Stimulated activated CD4-positive, alpha-beta T cell treated with anti-CD3 and anti-CD28 coated beads, Interleukin-2, amount 100 ng/mL, for 24 hours (primary cell): ENCODE measurements at regions not wholly inside any gene's neighbourhood (a gene's known extent, or its start where the extent isn't known, plus 50 kb on each side); places are given as distances from the start of the nearest gene placed in this dataset.
A peak's percentile ranks its signal among the peaks of the same experiment; 100 is the strongest.
"Not testable (repeated sequence)": the region's sequence is repeated elsewhere in the genome, so short reads cannot be mapped to it uniquely, and the experiment has no call there.

ENCODE experiments used
- DNase-seq, 2 donors: peaks; one replicate each; pipeline ENCODE4 v3.0.0-alpha.2; 2020

DNA sequence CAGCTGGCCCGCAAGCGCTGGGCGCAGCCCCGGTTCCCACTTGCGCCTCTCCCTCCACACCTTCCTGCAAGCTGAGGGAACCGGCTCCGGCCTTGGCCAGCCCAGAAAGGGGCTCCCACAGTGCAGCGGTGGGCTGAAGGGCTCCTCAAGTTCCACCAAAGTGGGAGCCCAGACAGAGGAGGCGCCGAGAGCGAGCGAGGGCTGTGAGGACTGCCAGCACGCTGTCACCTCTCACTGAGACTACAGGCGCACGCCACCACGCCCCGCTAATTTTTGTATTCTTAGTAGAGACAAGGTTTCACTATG lies 103.3 kb upstream of the KMT2C start:
- not testable (repeated sequence) for DNase-seq

DNA sequence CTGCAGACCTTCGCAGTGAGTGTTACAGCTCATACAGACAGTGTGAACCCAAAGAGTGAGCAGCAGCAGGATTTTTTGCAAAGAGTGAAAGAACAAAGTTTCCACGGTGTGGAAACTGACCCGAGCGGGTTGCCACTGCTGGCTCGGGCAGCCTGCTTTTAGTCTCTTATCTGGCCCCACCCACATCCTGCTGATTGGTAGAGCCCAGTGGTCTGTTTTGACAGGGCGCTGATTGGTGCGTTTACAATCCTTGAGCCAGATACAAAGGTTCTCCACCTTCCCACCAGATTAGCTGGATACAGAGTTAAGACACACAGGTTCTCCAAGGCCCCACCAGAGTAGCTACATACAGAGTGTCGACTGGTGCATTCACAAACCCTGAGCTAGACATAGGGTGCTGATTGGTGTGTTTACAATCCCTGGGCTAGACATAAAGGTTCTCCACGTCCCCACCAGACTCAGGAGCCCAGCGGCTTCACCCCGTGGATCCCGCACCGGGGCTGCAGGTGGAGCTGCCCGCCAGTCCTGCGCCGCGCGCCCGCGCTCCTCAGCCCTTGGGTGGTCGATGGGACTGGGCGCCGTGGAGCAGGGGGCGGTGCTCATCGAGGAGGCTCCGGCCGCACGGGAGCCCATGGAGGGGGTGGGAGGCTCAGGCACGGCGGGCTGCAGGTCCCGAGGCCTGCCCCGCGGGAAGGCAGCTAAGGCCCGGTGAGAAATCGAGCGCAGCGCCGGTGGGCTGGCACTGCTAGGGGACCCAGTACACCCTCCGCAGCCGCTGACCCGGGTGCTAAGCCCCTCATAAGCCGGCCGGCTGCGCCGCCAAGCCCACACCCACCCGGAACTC lies 102.8 kb upstream of the KMT2C start:
- not testable (repeated sequence) for DNase-seq

DNA sequence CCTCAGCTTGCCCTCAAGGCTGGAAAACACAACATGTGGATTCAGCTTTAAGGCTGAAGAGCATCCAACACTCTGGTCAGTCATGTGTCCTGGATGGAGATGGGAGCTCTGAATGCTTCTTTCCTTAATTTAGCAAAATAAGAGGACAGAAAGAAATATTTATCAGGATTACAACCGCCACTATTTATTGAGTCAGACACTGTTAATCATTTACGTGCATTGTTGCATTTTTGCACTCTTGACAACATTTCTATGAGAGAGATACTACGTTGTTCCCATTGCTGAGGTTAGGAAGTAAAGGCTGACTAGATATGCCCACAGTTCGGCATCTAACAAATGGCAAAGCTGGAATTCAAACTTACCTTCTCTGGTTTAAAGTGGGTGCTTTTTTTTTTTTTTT lies 101.8 kb upstream of the KMT2C start:
- DNase-seq, result no peak

DNA sequence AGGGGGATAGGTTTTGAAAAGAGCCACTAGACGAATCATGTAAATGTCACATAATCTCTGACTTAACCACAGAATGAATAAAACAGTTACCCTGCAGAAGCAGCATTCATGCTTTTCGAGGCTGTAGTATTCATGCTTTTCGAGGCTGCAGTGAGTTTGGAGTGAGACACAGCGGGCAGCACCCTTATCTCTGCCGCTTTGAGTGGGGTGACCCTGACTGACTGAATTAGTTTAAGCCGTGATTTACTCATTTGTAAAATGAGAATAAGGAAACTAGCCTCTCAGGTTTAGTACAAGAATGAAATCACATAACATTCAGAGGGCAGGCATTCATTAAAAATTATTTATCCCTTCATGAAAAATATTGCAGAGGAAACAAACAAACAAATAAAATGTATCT lies 92.8 kb upstream of the KMT2C start:
- no peak for DNase-seq

DNA sequence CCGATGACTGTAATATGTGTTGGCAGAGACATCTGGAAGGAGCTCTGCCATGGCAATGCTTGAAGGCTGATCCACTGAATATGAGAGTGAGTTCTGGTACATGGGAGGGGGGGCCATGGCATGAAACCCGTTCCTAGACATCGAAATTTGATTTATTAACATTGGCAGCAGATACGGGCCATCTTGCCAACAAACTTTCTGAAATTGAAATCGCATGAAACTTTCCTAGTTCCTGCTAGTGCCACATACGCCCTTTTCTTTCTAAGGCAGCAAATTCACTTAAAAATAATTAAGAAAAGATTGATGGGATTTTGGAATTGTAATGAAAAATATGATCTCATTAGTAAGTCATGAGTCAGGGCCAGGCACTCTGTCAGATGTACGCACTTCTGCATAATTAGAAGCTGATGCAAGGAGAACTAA lies 91.8 kb upstream of the KMT2C start:
- DNase-seq, result no peak

GRCh38 chr7:152523916-152524315 lies 88.1 kb upstream of the KMT2C start:
- DNase-seq, result no peak

GRCh38 chr7:152522571-152523067 lies 86.8 kb upstream of the KMT2C start:
- no peak for DNase-seq

DNA sequence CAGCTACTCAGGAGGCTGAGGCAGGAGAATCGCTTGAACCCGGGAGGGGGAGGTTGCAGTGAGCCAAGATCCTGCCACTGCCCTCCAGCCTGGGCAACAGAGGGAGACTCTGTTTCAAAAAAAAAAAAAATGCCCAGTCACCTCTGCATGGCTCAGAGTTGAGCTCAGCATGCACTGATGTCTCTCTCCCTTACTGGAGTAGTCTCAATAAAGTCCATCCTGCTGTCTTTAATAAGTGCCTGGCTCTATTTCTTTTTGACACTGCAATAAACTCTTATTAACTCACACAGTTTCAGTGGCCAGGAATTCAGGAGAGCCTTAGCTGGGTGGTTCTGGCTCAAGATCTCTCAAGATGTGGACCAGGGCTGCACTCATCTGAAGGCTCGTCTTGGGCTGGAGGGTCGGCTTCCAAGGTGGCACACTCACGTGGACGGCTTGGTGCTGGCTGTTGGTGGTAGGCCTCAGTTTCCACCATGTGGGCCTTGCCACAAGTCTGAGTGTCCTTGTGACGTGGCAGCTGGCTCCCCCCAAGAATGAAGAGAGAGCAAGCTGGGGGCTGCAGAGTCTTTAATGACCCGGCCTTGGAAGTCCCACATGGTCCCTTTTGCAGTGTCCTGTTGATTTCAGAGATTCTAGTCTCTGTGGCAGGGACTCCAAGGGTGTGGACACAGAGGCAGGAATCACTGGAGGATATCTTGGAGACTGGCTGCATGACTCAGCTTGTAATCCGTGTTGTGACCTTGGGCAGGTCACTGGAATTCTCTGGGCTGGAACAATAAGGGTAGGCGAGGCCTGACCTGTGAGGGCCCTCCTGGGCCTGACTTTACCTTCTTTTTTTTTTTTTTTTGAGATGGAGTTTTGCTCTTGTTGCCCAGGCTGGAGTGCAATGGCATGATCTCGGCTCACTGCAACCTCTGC lies 85.9 kb upstream of the KMT2C start:
- no peak for DNase-seq

DNA sequence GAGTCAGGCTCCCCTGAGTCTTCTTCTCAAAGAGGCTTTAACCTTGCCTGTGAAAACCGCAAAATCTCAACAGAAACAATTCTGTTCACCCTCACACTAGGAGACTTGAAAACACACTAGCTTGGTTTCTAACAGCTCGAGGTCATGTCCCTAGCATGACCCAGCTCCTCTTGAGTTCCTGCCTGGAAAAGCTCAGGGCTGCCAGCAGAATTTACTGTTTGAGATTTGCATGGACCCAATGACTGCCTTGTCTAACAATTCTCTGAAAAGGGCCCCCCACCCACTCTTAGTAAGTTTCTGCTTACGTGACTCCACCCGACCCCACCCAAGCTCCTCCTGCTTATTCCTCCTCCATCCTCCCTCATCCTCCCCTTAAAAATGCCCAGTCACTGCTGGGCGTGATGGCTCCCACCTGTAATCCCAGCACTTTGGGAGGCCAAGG lies 85.1 kb upstream of the KMT2C start:
- no peak for DNase-seq

- no peak for DNase-seq
These were observed 83.5 kb upstream of the KMT2C start for GRCh38 chr7:152519290-152519689.

- DNase-seq, result no peak
These were observed 80.4 kb upstream of the KMT2C start for GRCh38 chr7:152516216-152516615.

- not testable (repeated sequence) for DNase-seq
These were observed 79.6 kb upstream of the KMT2C start for GRCh38 chr7:152515266-152515950.

GRCh38 chr7:152514771-152515105 lies 78.9 kb upstream of the KMT2C start:
- no peak for DNase-seq

DNA sequence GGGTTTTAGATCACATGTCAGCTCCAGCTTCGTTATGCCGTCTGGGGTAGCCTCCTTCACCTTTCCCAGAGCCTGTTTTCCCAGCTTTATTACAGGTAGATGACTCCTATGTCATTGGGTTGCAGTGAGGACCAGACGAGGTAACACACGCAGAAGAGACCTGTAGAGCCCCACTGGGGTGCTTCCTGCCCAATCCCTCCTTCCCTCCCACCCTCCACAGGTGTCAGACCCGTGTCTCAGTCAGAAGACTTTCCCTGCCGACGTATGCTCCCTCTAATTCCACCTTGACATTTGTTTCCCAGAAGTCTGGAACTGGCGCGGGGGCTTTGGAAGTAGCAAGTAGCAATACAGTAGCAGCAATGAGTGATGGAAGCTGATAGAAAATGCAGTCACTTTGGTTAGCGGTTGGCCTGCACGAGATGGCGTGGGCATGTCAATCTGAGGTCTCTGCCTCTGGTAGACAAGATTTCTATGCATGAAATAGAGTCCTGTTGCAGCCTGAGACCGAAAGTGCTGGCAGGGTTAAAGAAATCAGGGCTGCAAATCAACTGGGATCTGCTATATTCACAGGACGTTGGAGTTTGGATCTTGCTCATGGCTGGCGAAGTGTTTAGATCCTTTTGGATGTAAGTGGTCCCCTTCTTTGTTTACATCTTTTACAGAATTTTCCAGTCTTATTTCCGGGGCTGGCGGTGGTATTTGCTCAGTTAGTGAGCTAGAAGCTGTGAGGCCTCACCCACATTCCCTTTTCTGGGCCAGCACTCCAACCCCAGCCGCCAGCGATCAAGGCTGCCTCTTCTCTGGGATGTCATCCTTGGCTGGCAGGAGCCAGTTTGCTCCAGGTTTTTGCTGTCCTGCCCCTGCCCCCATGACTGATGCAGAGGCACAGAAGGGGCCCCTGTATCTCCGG lies 78.3 kb upstream of the KMT2C start:
- DNase-seq, result no peak

GRCh38 chr7:152512706-152513105 lies 76.9 kb upstream of the KMT2C start:
- peak in 1 of 2 donors; percentile 21 for DNase-seq

- DNase-seq, result no peak
These were observed 75.9 kb upstream of the KMT2C start for GRCh38 chr7:152511736-152512135.

- DNase-seq, result no peak
These were observed 72.9 kb upstream of the KMT2C start for GRCh38 chr7:152508701-152509100.

- no peak for DNase-seq
These were observed 69.8 kb upstream of the KMT2C start for GRCh38 chr7:152505606-152506005.

DNA sequence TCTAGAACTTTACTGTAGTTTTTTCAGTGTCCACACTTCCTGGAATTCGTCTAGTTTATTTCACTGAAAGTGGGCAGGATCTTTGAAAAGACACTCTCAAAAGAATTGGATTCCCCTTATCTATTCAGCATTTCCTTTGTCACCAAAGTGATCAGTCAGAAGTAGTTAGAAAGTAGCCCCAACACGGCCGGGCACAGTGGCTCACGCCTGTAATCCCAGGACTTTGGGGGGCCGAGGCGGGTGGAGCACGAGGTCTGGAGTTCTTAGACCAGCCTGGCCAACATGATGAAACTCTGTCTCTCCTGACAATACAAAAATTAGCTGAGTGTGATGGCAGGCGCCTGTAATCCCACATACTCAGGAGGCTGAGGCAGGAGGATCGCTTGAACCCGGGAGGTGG lies 69.0 kb upstream of the KMT2C start:
- DNase-seq, result no peak

DNA sequence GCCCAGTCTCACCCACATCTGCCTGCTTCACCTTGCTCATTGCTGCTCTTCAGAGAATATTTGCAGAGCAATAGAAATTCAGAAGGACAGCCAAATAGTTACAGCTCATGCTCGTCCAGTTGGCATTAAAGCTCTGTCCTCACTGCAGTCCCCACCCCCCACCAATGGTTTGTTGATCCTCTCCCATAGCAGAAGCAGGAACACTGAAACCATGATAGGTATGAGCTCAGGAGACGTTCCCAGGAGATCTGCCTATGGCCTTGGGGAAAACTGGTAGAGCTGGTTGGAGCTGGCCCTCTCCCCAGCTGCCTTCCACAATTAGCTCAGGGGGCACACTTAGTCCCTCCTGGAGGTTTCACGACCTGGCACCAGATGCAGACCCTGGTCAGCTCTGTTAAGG lies 68.6 kb upstream of the KMT2C start:
- DNase-seq, result no peak

DNA sequence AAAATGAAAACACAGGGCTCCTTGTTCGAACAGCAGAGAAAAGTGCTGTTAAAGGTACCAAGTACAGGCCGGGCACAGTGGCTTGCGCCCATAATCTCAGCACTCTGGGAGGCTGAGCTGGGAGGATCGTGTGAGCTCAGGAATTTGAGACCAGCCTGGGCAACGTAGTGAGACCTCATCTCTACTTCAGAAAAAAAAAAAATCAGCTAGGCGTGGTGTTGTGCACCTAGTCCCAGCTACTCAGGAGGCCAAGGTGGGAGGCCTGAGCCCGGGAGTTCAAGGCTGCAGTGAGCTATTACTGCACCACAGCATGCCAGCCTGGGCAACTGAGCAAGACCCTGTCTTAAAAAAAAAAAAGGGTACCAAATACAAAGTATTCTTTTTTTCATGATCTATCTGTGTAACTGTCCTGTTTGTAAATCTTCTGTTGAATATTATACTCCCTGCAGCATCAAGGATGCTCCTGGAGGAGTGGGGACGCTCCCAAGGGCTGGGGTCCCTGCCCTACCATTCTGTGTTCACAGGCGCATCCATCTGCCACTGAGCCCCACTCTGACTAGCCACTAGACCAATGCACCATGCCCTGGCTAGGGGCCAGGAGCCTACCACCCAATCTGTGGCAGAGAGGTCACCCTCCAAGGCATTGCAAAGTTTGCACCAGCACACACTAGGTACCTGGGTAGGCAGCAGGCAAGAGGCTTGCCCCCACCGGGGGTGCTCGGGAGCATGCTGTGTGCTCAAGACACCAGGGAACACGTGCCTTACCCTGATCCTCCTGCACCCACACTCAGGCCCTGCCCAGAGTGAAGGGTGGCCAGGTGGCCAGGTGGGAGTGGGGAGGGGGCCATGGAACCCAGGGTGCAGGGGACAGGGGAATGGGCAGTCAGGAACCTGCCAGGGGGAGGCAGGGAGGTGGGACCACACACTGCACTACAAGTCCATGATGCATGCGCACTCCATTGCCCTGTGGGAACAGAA lies 67.3 kb upstream of the KMT2C start:
- no peak for DNase-seq
